AG04449 (cell line): ENCODE measurements at regions not wholly inside any gene's neighbourhood (a gene's known extent, or its start where the extent isn't known, plus 50 kb on each side); places are given as distances from the start of the nearest gene placed in this dataset.

ENCODE experiments used
- CTCF ChIA-PET: fragments of 350-600 bp; formaldehyde crosslinking; extraction: SDS; loops from one replicate; lab custom pipeline; 2021; ENCODE audit warnings: antibody characterized with exemption; lab: Yijun Ruan, JAX
- POLR2A ChIA-PET: fragments of 400-600, 350-600 bp; formaldehyde crosslinking; extraction: SDS; loops from one replicate; lab custom pipeline; 2020; ENCODE audit warnings: antibody characterized with exemption, inconsistent platforms; lab: Yijun Ruan, JAX
- DNase-seq: peaks from one replicate; pipeline ENCODE4 v3.0.0-alpha.2; 2010; ENCODE audit warnings: low read depth, low spot score
- H3K4me3 ChIP-seq: 2 replicates; pipeline ENCODE4 v1.5.1; 2011; ENCODE audit warnings: low read depth, mild to moderate bottlenecking, control low read depth, low read length
- CTCF ChIP-seq: IDR thresholded peaks from one replicate; pipeline ENCODE4 v1.5.1; 2011; ENCODE audit warnings: mild to moderate bottlenecking, moderate library complexity, low read length, control low read depth, inconsistent platforms; ENCODE audit not compliant: insufficient read depth; ENCODE audit errors: missing control alignments

GRCh38 chr4:108256538-108256937 is 87.8 kb upstream of the LEF1 start:
- TF ChIP-seq CTCF: no peak
- ChIA-PET POLR2A (no interaction called here), CTCF (no interaction called here)
- H3K4me3 ChIP-seq: no peak overlapping the region
- DNase-seq: no peak

GRCh38 chr4:108255203-108255747 is 86.5 kb upstream of the LEF1 start:
- CTCF ChIA-PET: interaction anchor here (0.6 kb wide), 1 partner anchor 21 kb away, joined by 3 read pairs; no protein-coding TSS in a partner anchor
- TF ChIP-seq CTCF: no peak
- no peak for DNase-seq
- POLR2A ChIA-PET: no interaction called here
- no peak overlapping the region for H3K4me3 ChIP-seq

- CTCF ChIA-PET: no interaction called here
- TF ChIP-seq CTCF: no peak
- POLR2A ChIA-PET: no interaction called here
- no peak overlapping the region for H3K4me3 ChIP-seq
- DNase-seq: no peak
Observed at GRCh38 chr4:108249397-108249796, 80.7 kb upstream of the LEF1 start.

- TF ChIP-seq CTCF: no peak
- DNase-seq: no peak
- POLR2A ChIA-PET: no interaction called here
- CTCF ChIA-PET: no interaction called here
- no peak overlapping the region for H3K4me3 ChIP-seq
Observed at GRCh38 chr4:108247387-108248049, 78.8 kb upstream of the LEF1 start.

GRCh38 chr4:108244606-108245005 is 75.9 kb upstream of the LEF1 start:
- TF ChIP-seq CTCF: no peak
- DNase-seq: no peak
- CTCF ChIA-PET: no interaction called here
- no peak overlapping the region for H3K4me3 ChIP-seq
- POLR2A ChIA-PET: no interaction called here

GRCh38 chr4:108240366-108240765 is 71.6 kb upstream of the LEF1 start:
- POLR2A ChIA-PET: no interaction called here

More at GRCh38 chr4:108240366-108240765, 71.6 kb upstream of the LEF1 start:
- TF ChIP-seq CTCF: no peak
- DNase-seq: no peak
- no peak overlapping the region for H3K4me3 ChIP-seq
- CTCF ChIA-PET: no interaction called here
